HK-2 (cell line): ENCODE measurements at regions not wholly inside any gene's neighbourhood (a gene's known extent, or its start where the extent isn't known, plus 50 kb on each side); places are given as distances from the start of the nearest gene placed in this dataset.

Experiments
- DNase-seq: peaks from one replicate; pipeline ENCODE4 v3.0.0-alpha.2; 2018; ENCODE audit not compliant: unreplicated experiment

- DNase-seq, result no peak
Observed at GRCh38 chr12:59928416-59928815, 332.6 kb downstream of the SLC16A7 start.

GRCh38 chr12:59929110-59929509 is 333.3 kb downstream of the SLC16A7 start:
- DNase-seq, result no peak

- DNase-seq, result no peak
Observed at GRCh38 chr12:59934486-59934885, 338.7 kb downstream of the SLC16A7 start.

GRCh38 chr12:59936534-59936933 is 340.7 kb downstream of the SLC16A7 start:
- no peak for DNase-seq

- DNase-seq, result no peak
Observed at GRCh38 chr12:59937148-59937547, 341.3 kb downstream of the SLC16A7 start.

- DNase-seq, result no peak
Observed at GRCh38 chr12:59938190-59938962, 342.5 kb downstream of the SLC16A7 start.

GRCh38 chr12:59940631-59941342 is 345.0 kb downstream of the SLC16A7 start:
- no peak for DNase-seq

GRCh38 chr12:59941461-59941860 is 345.6 kb downstream of the SLC16A7 start:
- DNase-seq, result no peak

- DNase-seq, result no peak
Observed at GRCh38 chr12:59944177-59944576, 348.3 kb downstream of the SLC16A7 start.

- no peak for DNase-seq
Observed at GRCh38 chr12:59946635-59947034, 350.8 kb downstream of the SLC16A7 start.

GRCh38 chr12:59963546-59963945 is 367.7 kb downstream of the SLC16A7 start:
- DNase-seq, result no peak

GRCh38 chr12:59972905-59973304 is 377.1 kb downstream of the SLC16A7 start:
- DNase-seq, result peak; percentile 14

GRCh38 chr12:59973515-59973914 is 377.7 kb downstream of the SLC16A7 start:
- no peak for DNase-seq

GRCh38 chr12:59977779-59978178 is 381.9 kb downstream of the SLC16A7 start:
- DNase-seq, result no peak

- DNase-seq, result no peak
Observed at GRCh38 chr12:59980476-59980875, 384.6 kb downstream of the SLC16A7 start.

- DNase-seq, result no peak
Observed at GRCh38 chr12:59999291-59999690, 403.5 kb downstream of the SLC16A7 start.

- DNase-seq, result no peak
Observed at GRCh38 chr12:60010486-60010885, 414.7 kb downstream of the SLC16A7 start.

- no peak for DNase-seq
Observed at GRCh38 chr12:60012659-60013058, 416.8 kb downstream of the SLC16A7 start.

- no peak for DNase-seq
Observed at GRCh38 chr12:60014436-60014835, 418.6 kb downstream of the SLC16A7 start.

GRCh38 chr12:60020068-60020467 is 424.2 kb downstream of the SLC16A7 start:
- no peak for DNase-seq

GRCh38 chr12:60021235-60021634 is 425.4 kb downstream of the SLC16A7 start:
- no peak for DNase-seq

GRCh38 chr12:60027266-60027665 is 431.4 kb downstream of the SLC16A7 start:
- DNase-seq, result no peak

GRCh38 chr12:60034147-60034546 is 438.3 kb downstream of the SLC16A7 start:
- DNase-seq, result no peak
